ENCODE measurements at regions not wholly inside any gene's neighbourhood (a gene's known extent, or its start where the extent isn't known, plus 50 kb on each side); places are given as distances from the start of the nearest gene placed in this dataset.

DNA sequence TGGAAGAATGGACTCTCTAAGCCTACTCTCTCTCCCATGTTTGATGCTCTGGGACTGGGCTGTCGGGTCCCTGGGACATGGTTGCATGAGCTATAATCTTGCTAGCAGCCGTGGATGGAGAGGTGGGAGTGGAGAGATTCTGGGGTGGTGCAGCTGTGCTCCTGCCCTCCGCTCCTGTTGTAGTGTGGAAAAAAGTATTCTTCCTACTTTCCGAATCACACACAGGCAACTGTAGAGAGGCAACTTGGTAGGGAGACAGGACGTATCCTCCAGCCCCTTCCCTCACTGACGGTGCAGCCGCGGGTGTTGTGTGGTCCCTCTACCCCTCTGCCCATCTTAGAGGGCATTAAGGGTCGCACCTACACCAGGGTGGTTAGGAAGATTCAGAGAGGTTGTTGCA, 281.4 kb upstream of the TLE3 start:
- DNase-seq (ENCODE audit: low read depth in 1 of 2, low spot score in 2 of 2) (no peak), FAIRE-seq (no peak)
- 93% methylated on average over 9 of the region's 9 CpGs; no CpG with 5 or more reads in 1 of the 2 experiments for WGBS, 2 experiments (ENCODE audit: extremely low coverage in 1 of 2, insufficient coverage in 1 of 2, insufficient read length in 1 of 2, insufficient replicate concordance in 2 of 2, low coverage in 1 of 2, low lambda C conversion rate in 2 of 2, missing lambda C conversion rate in 1 of 2)
- Histone ChIP-seq H3K23ac (ENCODE audit: insufficient read length) (no peak overlapping the region), H3K4ac (replicated peaks; ENCODE audit: insufficient read length, low read depth, low read length) (no peak overlapping the region), H3K9ac (replicated peaks in 1 of 4; ENCODE audit: extremely low read depth in 1 of 4, low read depth in 3 of 4, low read length in 3 of 4) (no peak overlapping the region), H4K8ac (ENCODE audit: extremely low read depth, insufficient read depth, low read length) (no peak overlapping the region), H3K9me3 (ENCODE audit: insufficient read depth in 2 of 2, low read depth in 1 of 2, low read length in 1 of 2) (peaks cover 2 to 5% of the 10 kb centered on the region in 2 experiments; a peak in 3 of 4 replicates), H3K4me3 (ENCODE audit: extremely low read depth in 1 of 4, insufficient read depth in 2 of 4, low read depth in 3 of 4, low read length in 4 of 4) (no peak overlapping the region), H4K20me1 (replicated peaks in 1 of 2; ENCODE audit: control insufficient read depth in 1 of 2, insufficient read depth in 2 of 2, low read length in 2 of 2) (no peaks in the 10 kb centered on the region), H3K14ac (ENCODE audit: insufficient read length) (no peak overlapping the region), H2AK5ac (ENCODE audit: low read depth, low read length) (no peak overlapping the region), H3K79me2 (ENCODE audit: control insufficient read depth in 1 of 2, insufficient read depth in 2 of 2, low read length in 2 of 2) (no peaks in the 10 kb centered on the region), H3K27me3 (replicated peaks in 1 of 4; ENCODE audit: control insufficient read depth in 3 of 4, extremely low read depth in 1 of 4, insufficient read depth in 3 of 4, low read length in 3 of 4) (peaks cover 0 to 7% (median 0%) of the 10 kb centered on the region in 4 experiments; a peak in 2 of 7 replicates), H3K56ac (replicated peaks; ENCODE audit: insufficient read length, low read depth, low read length) (no peak overlapping the region), H2BK15ac (ENCODE audit: low read length) (peak overlapping the region; percentile 61; the same call in 1 of the 2 replicates), H3K23me2 (ENCODE audit: low read depth, low read length) (peaks cover 11% of the 10 kb centered on the region; the same call in 1 of the 2 replicates), H3K79me1 (ENCODE audit: low read depth, low read length) (no peaks in the 10 kb centered on the region), H2BK120ac (replicated peaks; ENCODE audit: low read depth, low read length) (no peak overlapping the region), H4K91ac (replicated peaks; ENCODE audit: insufficient read length, low read length) (peak overlapping the region; percentile 17), H3K18ac (ENCODE audit: extremely low read depth, low read length) (no peak overlapping the region), H4K5ac (ENCODE audit: insufficient read length, low read depth, low read length) (no peak overlapping the region), H2AFZ (ENCODE audit: low read length) (no peak overlapping the region), H3K27ac (ENCODE audit: low read depth, low read length) (no peak overlapping the region), H2BK20ac (ENCODE audit: low read length) (no peak overlapping the region), H3K4me2 (ENCODE audit: insufficient read depth in 1 of 2, low read depth in 2 of 2, low read length in 2 of 2) (no peak overlapping the region), H2BK12ac (ENCODE audit: low read depth, low read length) (no peak overlapping the region), H2BK5ac (ENCODE audit: low read depth, low read length) (no peak overlapping the region), H3K4me1 (replicated peaks in 1 of 4; ENCODE audit: control insufficient read depth in 3 of 4, insufficient read depth in 4 of 4, low read length in 3 of 4) (peaks cover 4 to 28% (median 14%) of the 10 kb centered on the region in 4 experiments), H3K36me3 (ENCODE audit: control insufficient read depth in 2 of 4, insufficient read depth in 4 of 4, low read length in 3 of 4) (no peaks in the 10 kb centered on the region)
- ChIA-PET POLR2A (ENCODE audit: partially characterized antibody) (no interaction called here), CTCF (ENCODE audit: partially characterized antibody) (interaction anchor here (1.1 kb wide), 1 partner anchor 88 kb away, joined by 4 read pairs; no protein-coding TSS in a partner anchor)
- TF ChIP-seq NANOG (IDR thresholded peaks at IDR 0.05; ENCODE audit: insufficient read depth, low read depth, low read length, poor library complexity, severe bottlenecking): no peak
- no peak for TF ChIP-seq TAF1 (IDR thresholded peaks at IDR 0.05; ENCODE audit: low read depth, low read length)
- no peak for TF ChIP-seq CTBP2 (IDR thresholded peaks at IDR 0.05; ENCODE audit: borderline replicate concordance, insufficient read depth, insufficient read length, low read length)
- TF ChIP-seq HDAC2 (IDR thresholded peaks at IDR 0.05; ENCODE audit: borderline replicate concordance in 1 of 2, low read depth in 2 of 2, low read length in 2 of 2): no peak
- TF ChIP-seq JUN (IDR thresholded peaks at IDR 0.05; ENCODE audit: low read depth, low read length): no peak
- TF ChIP-seq CREB1 (IDR thresholded peaks at IDR 0.05): no peak
- TF ChIP-seq KDM1A (IDR thresholded peaks at IDR 0.05; ENCODE audit: borderline replicate concordance, low read length): no peak
- no peak for TF ChIP-seq SP4 (IDR thresholded peaks at IDR 0.05; ENCODE audit: low read length)
- TF ChIP-seq, protein P1, sequence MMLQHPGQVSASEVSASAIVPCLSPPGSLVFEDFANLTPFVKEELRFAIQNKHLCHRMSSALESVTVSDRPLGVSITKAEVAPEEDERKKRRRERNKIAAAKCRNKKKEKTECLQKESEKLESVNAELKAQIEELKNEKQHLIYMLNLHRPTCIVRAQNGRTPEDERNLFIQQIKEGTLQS (IDR thresholded peaks at IDR 0.05; ENCODE audit: insufficient read depth, low read depth, low read length): no peak
- TF ChIP-seq SP2 (IDR thresholded peaks at IDR 0.05; ENCODE audit: low read length): no peak
- no peak for TF ChIP-seq JUND (IDR thresholded peaks at IDR 0.05; ENCODE audit: low read length)
- TF ChIP-seq EZH2 (IDR thresholded peaks at IDR 0.05; ENCODE audit: low read depth, low read length, severe bottlenecking): no peak
- TF ChIP-seq POLR2A (IDR thresholded peaks at IDR 0.05; ENCODE audit: control extremely low read depth in 1 of 2, low read depth in 2 of 2, low read length in 2 of 2): no peak
- TF ChIP-seq RNF2 (IDR thresholded peaks at IDR 0.05; ENCODE audit: borderline replicate concordance, low read depth, low read length, missing control alignments, poor library complexity, severe bottlenecking): no peak

Data from H1 (cell line).